ENCODE measurements at regions not wholly inside any gene's neighbourhood (a gene's known extent, or its start where the extent isn't known, plus 50 kb on each side); places are given as distances from the start of the nearest gene placed in this dataset.

- TF ChIP-seq EP300 (IDR thresholded peaks at IDR 0.05): no peak
- TF ChIP-seq, protein P1, sequence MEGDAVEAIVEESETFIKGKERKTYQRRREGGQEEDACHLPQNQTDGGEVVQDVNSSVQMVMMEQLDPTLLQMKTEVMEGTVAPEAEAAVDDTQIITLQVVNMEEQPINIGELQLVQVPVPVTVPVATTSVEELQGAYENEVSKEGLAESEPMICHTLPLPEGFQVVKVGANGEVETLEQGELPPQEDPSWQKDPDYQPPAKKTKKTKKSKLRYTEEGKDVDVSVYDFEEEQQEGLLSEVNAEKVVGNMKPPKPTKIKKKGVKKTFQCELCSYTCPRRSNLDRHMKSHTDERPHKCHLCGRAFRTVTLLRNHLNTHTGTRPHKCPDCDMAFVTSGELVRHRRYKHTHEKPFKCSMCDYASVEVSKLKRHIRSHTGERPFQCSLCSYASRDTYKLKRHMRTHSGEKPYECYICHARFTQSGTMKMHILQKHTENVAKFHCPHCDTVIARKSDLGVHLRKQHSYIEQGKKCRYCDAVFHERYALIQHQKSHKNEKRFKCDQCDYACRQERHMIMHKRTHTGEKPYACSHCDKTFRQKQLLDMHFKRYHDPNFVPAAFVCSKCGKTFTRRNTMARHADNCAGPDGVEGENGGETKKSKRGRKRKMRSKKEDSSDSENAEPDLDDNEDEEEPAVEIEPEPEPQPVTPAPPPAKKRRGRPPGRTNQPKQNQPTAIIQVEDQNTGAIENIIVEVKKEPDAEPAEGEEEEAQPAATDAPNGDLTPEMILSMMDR (IDR thresholded peaks at IDR 0.05): no peak
- no peak for TF ChIP-seq POLR2A (IDR thresholded peaks at IDR 0.05)
Observed at GRCh38 chr14:89628521-89628920, 211.5 kb upstream of the FOXN3 start.

All from suprapubic skin (tissue), 3 donors.